HG03432 (cell line): ENCODE measurements at regions not wholly inside any gene's neighbourhood (a gene's known extent, or its start where the extent isn't known, plus 50 kb on each side); places are given as distances from the start of the nearest gene placed in this dataset.

Experiments
- ATAC-seq: cut with Tn5 transposase; IDR thresholded peaks from one replicate; pipeline ENCODE4 v1.9.1; 2021; ENCODE audit warnings: mild to moderate bottlenecking, moderate library complexity; ENCODE audit not compliant: unreplicated experiment

DNA sequence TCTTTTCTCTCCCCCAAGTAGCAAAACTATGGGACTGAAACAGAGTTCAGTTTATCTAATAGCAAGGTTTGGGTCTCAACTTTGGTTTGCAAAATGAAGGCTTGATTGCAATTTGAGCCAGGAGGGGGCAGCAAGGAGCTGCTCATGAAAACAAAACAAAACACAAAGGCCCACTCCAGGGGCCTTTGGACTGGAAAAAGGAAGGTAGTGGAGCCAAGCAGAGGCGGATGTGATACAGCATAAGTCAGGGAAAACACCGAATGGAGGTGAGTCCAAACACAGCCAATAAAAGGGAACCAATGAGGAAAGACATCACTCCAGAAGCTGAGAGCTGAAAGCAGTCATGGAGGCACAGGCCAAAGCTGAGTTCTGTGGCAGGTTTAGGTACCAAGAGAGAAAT lies 799.7 kb upstream of the ACVR2A start:
- ATAC-seq, result peak; percentile 83

DNA sequence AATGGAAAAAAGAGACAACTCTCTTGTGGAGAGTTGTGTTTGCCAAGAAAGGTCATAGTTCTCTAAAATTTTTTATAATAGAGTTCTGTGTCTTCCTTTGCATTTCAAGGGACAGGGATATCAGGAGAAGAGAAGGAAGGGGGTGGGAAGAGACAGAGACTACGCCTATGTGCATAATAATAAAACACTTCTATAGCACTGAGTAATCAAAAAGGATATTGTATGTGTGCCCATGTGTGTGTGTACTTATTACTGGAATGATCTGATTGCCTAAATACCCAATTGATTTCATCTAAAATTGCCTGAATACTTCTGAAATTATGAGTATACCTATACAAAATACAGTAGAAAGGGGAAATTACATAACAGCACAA lies 803.7 kb upstream of the ACVR2A start:
- no peak for ATAC-seq

GRCh38 chr2:147040298-147041120 lies 804.3 kb upstream of the ACVR2A start:
- ATAC-seq, result no peak

- no peak for ATAC-seq
These were observed 807.8 kb upstream of the ACVR2A start for GRCh38 chr2:147037048-147037447.

DNA sequence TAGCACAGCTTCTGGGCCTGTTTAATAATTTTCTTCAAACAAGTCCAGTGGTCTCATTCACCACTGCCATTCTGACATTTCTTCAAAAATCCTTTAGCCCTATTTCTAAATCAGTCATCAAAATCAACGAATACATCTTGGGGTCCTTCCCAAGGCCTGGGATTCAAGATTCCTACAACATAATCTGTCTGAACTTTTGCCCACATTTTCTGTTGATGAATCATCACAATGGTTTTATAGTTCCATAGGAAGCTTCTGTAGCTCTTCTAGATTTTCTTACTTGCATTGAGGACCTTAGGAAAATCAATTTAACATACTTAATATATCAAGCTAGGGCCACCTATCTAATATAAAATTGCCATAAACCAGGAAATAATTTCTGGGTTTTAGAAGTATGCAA lies 811.8 kb upstream of the ACVR2A start:
- no peak for ATAC-seq

- ATAC-seq, result no peak
These were observed 812.9 kb upstream of the ACVR2A start for GRCh38 chr2:147031897-147032296.

DNA sequence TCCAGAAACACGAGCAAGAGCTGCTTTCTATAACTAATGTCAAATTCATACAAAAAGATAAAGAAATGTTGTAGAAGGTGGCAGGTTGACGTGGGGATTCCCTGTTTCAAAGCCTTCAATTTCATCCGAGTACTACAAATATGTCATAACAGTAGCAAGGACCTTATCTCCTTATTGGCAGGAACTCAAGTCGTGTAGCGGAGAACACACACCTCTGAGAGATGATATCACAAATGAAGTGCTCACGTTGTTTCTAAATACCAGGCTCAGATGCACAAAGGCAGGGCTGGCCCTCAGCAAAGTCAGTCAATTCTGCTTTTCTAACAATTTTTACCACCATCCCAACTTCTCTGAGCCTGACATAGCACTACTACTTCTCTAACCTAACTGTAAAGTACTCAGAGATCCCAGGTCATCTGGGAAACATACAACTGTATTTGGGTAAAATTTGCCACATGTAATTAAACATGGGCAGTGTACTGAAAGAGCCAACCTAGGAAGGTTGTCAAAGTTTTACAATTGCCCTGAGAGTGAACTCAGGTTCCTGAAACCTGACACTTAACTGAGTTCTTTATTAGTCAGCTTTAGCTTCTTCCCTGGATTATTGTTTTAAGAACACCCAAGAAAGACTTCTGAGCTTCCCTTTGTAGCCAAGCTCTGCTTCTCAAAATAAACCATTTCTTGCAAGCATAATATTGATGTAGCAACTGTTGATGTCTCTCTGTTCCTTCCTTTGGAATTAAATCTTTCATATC lies 813.7 kb upstream of the ACVR2A start:
- no peak for ATAC-seq

DNA sequence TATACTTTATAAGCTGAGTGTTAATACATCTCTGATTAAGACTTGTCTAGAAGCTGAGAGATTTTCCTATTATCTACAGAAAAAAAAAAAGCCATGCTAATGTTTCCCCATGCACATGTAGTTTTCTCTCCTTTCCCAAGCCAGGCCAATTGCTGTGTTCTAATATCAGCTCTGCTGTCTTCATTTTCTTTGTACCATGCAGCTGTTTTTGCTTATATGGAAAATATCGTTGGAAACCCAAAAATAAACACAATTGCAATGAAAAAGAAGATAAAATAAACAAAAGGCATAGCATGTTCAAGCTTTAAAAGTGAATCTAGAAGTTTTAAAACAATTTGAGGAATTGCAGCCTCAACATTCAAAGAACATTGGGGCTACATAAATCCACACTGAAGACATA lies 817.4 kb upstream of the ACVR2A start:
- ATAC-seq, result no peak

DNA sequence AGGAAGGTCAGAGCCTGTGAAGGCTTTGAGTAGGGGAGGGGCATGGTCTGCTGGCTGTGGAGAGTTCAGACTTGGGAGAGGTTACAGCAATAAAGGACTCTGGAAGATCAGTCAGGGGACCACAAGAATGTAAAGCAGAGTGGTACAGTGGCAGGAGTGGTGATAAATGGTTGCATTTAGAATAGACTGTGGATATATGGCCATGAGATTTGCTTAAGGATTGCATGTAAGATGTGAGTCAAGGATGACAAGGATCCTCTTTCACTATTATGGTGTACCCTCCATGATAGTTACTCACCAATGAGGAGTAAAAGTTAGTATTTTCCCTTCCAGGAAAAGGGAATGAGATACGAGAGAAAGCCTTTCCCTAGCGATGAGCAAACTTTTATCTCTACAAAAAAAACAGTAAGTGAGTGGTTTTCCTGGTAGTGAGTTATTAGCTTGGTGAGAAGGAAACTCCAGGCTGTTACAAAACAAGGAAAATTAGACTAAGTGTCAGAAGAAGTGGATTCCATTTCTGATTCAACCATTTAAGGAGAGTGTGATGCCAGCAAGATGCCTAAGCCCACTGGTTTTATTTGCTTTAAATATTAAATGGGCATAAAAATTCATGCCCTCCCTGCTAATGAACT lies 818.0 kb upstream of the ACVR2A start:
- ATAC-seq, result no peak

DNA sequence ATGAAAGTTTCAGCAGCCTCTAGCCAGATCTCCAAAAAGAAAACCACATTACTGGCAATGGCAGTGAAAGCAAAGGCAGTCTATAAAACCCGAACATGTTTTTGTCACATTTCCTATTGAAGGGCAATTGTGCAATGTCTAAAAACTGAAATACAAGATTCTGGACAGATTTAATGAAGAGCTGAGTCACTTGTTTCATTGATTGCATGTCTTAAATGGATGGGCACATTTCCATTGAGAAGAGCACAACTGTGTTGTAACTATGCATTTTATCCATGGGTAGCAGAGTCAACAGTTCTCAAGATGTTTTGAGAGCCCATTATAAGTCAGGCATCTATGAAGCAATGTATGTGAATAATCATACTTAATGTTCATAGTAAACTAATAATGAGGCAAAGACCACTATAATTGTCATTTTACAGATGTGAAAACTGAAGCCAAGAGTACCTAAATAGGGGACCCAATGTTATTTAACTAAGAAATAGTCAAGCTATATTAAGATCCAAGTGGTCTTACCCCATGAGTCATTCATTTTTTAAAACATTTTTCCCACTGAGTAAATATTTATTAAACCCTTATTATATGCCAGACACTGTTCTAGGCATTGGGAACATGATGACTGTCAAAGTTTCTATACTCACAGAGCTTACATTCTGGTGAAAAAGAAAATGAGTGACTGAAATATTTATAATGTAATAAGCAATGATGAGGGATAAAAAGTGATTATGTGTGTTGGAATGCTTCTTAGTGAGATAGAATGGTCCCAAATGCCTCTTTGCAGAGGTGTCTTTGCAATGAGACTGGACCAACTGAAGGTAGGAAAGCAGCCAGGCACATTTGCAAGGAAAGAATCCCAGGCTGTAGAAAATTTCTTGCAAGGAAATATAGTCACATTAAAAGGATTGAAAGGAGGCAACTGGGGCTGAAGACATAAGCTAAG lies 818.9 kb upstream of the ACVR2A start:
- no peak for ATAC-seq

- ATAC-seq, result no peak
These were observed 825.5 kb upstream of the ACVR2A start for GRCh38 chr2:147019311-147019710.

GRCh38 chr2:147017951-147018645 lies 826.7 kb upstream of the ACVR2A start:
- ATAC-seq, result no peak

GRCh38 chr2:147016181-147016580 lies 828.6 kb upstream of the ACVR2A start:
- no peak for ATAC-seq

DNA sequence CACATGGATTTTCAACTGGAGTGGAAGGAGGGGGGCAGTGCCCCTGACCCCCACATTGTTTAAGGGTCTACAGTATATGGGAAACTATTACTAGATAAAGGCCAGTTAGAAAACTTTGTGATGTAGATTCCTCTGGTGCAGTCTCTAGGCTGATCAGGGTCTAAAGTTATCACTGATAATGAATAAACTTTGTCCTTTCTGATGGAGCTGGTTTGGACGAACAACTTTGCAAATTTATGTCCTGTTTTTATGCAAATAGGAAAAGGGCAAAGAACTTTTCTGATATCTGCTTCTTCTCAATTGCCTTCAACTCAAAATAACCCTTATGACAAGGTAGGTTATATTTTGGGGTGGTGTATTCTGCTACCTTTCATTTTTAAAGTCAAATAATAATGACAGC lies 829.2 kb upstream of the ACVR2A start:
- no peak for ATAC-seq

- no peak for ATAC-seq
These were observed 831.0 kb upstream of the ACVR2A start for GRCh38 chr2:147013696-147014392.

GRCh38 chr2:147008481-147008880 lies 836.3 kb upstream of the ACVR2A start:
- no peak for ATAC-seq

DNA sequence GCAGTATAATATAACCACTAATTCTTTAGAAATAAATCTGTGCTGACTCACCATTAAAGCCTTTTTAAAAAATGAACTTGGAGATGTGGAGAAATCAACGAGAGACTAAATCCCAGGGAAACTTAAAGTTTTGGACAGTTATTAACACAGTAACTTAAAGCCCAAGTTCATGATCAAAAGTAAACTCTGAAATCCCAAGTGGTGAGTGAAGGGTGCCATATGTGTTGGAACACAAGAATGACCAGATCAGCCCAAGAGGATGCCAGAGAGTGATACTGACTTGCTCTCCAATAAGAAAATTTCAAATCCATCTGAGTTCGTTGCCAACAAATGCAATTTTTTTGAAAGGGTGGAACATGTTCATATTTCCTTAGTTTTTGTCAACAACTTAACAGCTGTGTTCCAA lies 838.1 kb upstream of the ACVR2A start:
- ATAC-seq, result no peak

- ATAC-seq, result no peak
These were observed 841.7 kb upstream of the ACVR2A start for GRCh38 chr2:147003081-147003480.

- no peak for ATAC-seq
These were observed 842.6 kb upstream of the ACVR2A start for GRCh38 chr2:147002256-147002655.

DNA sequence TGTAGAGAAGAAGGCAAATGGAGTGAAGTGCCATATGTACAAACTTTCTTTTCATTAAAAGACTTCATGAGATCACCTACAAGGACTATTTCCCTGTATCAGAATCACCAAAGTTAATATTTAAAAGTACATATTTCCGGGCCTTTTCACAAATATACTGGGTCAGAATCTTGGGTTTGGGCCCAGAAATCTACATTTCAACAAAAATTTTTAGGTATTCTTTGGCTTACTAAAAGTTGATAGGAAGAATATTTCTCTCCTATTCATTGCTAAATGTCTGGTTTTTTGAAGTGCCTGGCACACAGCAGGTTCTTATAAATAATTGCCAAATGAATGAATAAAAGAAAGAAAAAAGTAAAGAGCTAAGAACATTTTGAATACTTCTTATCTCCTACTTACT lies 843.8 kb upstream of the ACVR2A start:
- ATAC-seq, result no peak
